SK-N-MC (cell line): ENCODE measurements at regions not wholly inside any gene's neighbourhood (a gene's known extent, or its start where the extent isn't known, plus 50 kb on each side); places are given as distances from the start of the nearest gene placed in this dataset.

Source experiments
- EZH2 ChIP-seq: fragments of 200-600 bp; sonication (generic); IDR thresholded peaks from one replicate; pipeline ENCODE4 v1.6.1; 2017; ENCODE audit warnings: antibody characterized with exemption
- FOXP2 ChIP-seq: optimal IDR thresholded peaks from 2 replicates; pipeline ENCODE3; 2011; ENCODE audit warnings: mild to moderate bottlenecking, moderate library complexity; ENCODE audit not compliant: insufficient read depth; ENCODE audit errors: extremely low read length, control extremely low read depth
- POLR2AphosphoS5 ChIP-seq: IDR thresholded peaks from 2 replicates; pipeline ENCODE4 v1.6.1; 2012; ENCODE audit warnings: mild to moderate bottlenecking, low read depth, low read length, borderline replicate concordance

DNA sequence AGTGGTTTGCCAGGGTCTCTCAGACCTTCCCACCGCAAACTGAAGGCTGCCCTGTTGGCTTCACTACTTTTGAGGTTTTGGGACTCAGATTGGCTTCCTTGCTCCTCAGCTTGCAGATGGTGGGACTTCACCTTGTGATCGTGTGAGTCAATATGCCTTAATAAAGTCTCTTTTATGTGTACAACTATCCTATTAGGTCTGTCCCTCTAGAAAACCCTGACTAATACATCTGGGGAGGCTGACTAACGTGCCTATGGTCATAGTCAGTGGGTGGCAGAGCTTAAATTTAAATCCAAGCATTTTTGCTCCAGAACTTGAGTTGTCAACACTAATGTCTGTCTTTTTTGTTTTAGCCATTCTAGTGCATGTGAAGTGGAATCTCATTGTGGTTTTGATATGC, 76.5 kb upstream of the CHODL start:
- TF ChIP-seq POLR2AphosphoS5 (no peak), EZH2 (no peak), FOXP2 (no peak)
